ENCODE measurements at regions not wholly inside any gene's neighbourhood (a gene's known extent, or its start where the extent isn't known, plus 50 kb on each side); places are given as distances from the start of the nearest gene placed in this dataset.

DNA sequence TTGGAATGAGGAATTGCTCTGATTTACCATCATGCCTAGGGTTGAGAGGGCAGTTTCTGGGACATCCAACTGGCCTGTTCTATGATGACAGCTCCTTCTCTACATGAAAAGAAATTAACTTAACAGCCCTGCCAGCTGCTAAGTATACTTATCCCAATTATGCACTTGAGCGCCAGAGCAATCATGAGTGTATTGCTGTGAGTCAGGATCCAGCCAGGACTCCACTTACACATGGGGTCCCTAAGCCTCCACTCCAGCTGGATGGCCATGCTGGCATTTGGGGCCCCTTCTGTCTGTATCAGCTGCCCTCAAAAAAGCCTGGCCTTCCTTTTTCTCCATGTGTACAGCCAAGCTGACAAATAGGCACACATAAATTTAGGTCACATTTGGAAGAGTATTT, 481.9 kb downstream of the TMX3 start:
- Histone ChIP-seq H3K9me3 (replicated peaks; ENCODE audit: control insufficient read depth, low read depth, low read length) (no peaks in the 10 kb centered on the region), H3K4me3 (ENCODE audit: low read length) (no peak overlapping the region), H3K27me3 (ENCODE audit: control insufficient read depth, insufficient read depth, low read length) (no peaks in the 10 kb centered on the region), H3K4me1 (ENCODE audit: control insufficient read depth, insufficient read depth, low read length) (no peaks in the 10 kb centered on the region), H3K27ac (ENCODE audit: low read length) (no peak overlapping the region), H3K36me3 (ENCODE audit: control insufficient read depth, insufficient read depth, low read length) (no peaks in the 10 kb centered on the region)
- DNase-seq = no peak
- WGBS (ENCODE audit: insufficient coverage) = no CpG with 5 or more reads among the region's 1 CpG

DNA sequence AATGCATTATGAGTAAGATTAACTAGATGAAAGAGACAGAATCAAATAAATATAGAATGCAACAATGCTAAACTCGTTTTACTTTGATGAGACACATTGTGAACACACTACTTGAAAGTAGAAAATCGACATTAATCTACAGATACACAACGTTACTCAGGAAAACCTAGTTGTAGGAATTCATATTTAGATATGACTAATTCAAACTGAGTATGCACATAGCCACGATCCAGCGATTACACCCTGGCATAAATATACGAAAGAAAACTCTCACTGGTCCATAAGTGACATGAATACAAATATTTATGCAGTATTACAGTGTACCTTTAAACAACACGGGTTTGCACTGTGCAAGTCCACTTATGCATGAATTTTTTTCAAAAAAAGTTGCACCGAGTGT, 485.6 kb downstream of the TMX3 start:
- no peak for DNase-seq
- Histone ChIP-seq H3K9me3 (replicated peaks; ENCODE audit: control insufficient read depth, low read depth, low read length) (no peaks in the 10 kb centered on the region), H3K4me3 (ENCODE audit: low read length) (no peak overlapping the region), H3K4me1 (ENCODE audit: control insufficient read depth, insufficient read depth, low read length) (no peaks in the 10 kb centered on the region), H3K27ac (ENCODE audit: low read length) (no peak overlapping the region), H3K27me3 (ENCODE audit: control insufficient read depth, insufficient read depth, low read length) (no peaks in the 10 kb centered on the region), H3K36me3 (ENCODE audit: control insufficient read depth, insufficient read depth, low read length) (no peaks in the 10 kb centered on the region)
- 100% methylated on average over 1 of the region's 8 CpGs for WGBS (ENCODE audit: insufficient coverage)

DNA sequence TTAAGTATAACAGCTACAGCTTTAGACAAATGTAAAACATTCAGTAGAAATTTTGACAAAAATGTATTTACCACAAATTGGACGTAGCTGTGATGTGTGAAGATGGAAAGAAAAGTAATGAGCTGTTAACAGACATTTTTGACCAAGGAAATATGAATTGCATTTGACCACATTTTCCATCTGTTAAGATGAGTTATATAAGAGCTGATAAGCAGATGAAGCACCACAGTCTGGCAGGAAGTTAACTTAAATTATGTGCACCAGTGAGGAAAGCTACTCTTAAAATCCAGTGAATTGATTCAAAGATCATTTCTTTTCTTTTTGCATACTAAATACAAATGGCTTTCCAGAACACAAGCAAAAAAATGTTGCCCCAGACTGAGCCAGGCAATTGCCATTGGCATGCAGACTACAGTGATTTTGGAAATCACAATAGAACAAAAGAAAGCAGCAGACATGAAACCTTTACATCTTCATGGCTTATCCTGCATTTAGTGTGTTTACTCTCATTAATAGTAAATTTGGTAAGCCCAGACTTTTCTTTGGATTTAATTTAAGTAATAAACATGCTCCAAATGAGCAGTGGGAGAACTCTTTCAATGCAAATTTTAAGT, 493.7 kb downstream of the TMX3 start:
- peak; percentile 25 for DNase-seq
- WGBS (ENCODE audit: insufficient coverage) = no CpG with 5 or more reads among the region's 1 CpG
- H3K27ac ChIP-seq (ENCODE audit: low read length) = no peak overlapping the region

DNA sequence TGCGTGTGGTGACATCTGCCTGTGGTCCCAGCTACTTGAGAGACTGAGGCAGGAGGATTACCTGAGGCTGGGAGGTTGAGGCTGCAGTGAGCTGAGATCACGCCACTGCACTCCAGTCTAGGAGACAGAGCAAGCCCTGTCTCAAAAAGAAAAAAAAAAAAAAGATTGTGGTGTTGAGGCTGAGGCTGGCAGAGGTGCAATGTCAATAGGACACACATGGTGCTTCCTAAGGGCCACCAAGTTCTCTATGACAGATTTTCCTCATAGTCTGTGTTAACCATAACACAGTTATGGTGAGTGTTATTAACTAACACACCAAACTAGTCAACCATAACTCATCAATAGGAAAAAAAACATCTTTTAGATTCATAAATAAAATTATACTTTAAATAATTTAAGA, 494.4 kb downstream of the TMX3 start:
- Histone ChIP-seq H3K4me1 (ENCODE audit: control insufficient read depth, insufficient read depth, low read length) (no peaks in the 10 kb centered on the region), H3K27me3 (ENCODE audit: control insufficient read depth, insufficient read depth, low read length) (no peaks in the 10 kb centered on the region), H3K4me3 (ENCODE audit: low read length) (no peak overlapping the region), H3K9me3 (replicated peaks; ENCODE audit: control insufficient read depth, low read depth, low read length) (no peaks in the 10 kb centered on the region), H3K27ac (ENCODE audit: low read length) (no peak overlapping the region), H3K36me3 (ENCODE audit: control insufficient read depth, insufficient read depth, low read length) (no peaks in the 10 kb centered on the region)
- no peak for DNase-seq
- 80% methylated on average over 1 of the region's 2 CpGs for WGBS (ENCODE audit: insufficient coverage)

More for the DNA sequence above, 493.7 kb downstream of the TMX3 start:
- Histone ChIP-seq H3K4me3 (ENCODE audit: low read length) (no peak overlapping the region), H3K36me3 (ENCODE audit: control insufficient read depth, insufficient read depth, low read length) (no peaks in the 10 kb centered on the region), H3K27me3 (ENCODE audit: control insufficient read depth, insufficient read depth, low read length) (no peaks in the 10 kb centered on the region), H3K4me1 (ENCODE audit: control insufficient read depth, insufficient read depth, low read length) (no peaks in the 10 kb centered on the region), H3K9me3 (replicated peaks; ENCODE audit: control insufficient read depth, low read depth, low read length) (no peaks in the 10 kb centered on the region)

DNA sequence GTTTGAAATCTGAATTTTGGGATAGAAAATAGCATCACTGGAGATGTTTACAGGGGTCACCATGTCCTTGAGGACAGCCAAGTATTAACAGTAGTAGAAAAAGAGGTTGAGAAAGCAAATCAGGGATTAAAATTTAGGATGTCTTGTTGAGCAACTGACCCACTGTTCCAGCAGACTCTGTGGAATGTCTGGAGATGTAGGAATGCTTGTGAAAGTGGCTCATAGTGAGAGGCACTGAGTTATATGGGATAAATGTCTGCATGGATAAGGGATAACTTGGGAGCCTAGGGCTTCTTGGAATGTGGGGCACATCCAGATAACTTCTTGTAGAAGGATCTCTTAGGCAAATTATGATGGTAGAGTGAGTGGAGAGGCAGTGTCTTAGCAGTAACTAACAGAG, 495.0 kb downstream of the TMX3 start:
- no peaks in the 10 kb centered on the region for H3K27me3 ChIP-seq (ENCODE audit: control insufficient read depth, insufficient read depth, low read length)
- H3K4me1 ChIP-seq (ENCODE audit: control insufficient read depth, insufficient read depth, low read length) = no peaks in the 10 kb centered on the region
- no peak overlapping the region for H3K4me3 ChIP-seq (ENCODE audit: low read length)
- H3K27ac ChIP-seq (ENCODE audit: low read length) = no peak overlapping the region
- no peaks in the 10 kb centered on the region for H3K36me3 ChIP-seq (ENCODE audit: control insufficient read depth, insufficient read depth, low read length)
- no peaks in the 10 kb centered on the region for H3K9me3 ChIP-seq (replicated peaks; ENCODE audit: control insufficient read depth, low read depth, low read length)
- no peak for DNase-seq

DNA sequence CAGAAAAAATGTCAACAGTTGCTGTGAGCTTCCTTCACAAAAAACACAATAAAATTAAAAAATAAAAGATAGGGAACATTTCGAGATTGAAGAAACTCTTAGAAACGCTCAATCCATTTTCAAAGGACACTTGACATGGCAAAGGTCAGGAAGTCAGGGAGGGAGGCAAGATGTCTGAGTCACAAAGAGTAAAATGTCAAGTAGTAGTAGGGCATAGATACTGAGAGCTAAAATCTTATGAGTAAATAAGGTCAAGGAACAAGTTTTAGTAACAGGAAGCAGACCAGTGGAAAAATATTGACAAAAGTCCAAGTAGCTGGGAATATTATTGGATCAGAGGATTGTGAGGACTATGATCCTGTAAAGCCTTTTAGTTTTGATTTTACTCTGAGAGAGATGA, 495.6 kb downstream of the TMX3 start:
- Histone ChIP-seq H3K27ac (ENCODE audit: low read length) (no peak overlapping the region), H3K4me3 (ENCODE audit: low read length) (no peak overlapping the region), H3K27me3 (ENCODE audit: control insufficient read depth, insufficient read depth, low read length) (no peaks in the 10 kb centered on the region), H3K36me3 (ENCODE audit: control insufficient read depth, insufficient read depth, low read length) (no peaks in the 10 kb centered on the region), H3K4me1 (ENCODE audit: control insufficient read depth, insufficient read depth, low read length) (no peaks in the 10 kb centered on the region), H3K9me3 (replicated peaks; ENCODE audit: control insufficient read depth, low read depth, low read length) (no peaks in the 10 kb centered on the region)
- WGBS (ENCODE audit: insufficient coverage) = 80% methylated on average over 1 of the region's 2 CpGs
- no peak for DNase-seq

DNA sequence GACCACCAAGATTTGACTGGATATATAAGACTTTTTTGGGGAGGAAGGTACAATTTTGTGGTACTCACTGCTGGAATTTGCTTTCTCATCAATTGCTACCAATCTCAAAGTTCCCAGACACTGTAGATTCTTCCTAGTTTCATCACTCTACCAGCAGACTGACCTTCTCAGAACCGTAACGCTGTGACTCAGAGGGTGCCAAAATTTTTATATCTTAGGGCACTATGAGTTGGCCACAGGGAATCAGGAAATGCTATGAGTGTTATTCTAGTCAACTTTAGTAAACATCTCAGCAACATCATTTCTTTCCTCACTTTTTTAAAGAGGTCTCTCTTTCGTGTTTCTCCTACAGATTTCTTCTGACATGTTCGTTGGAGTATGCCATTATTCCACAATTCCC, 499.0 kb downstream of the TMX3 start:
- Histone ChIP-seq H3K4me1 (ENCODE audit: control insufficient read depth, insufficient read depth, low read length) (no peaks in the 10 kb centered on the region), H3K4me3 (ENCODE audit: low read length) (no peak overlapping the region), H3K9me3 (replicated peaks; ENCODE audit: control insufficient read depth, low read depth, low read length) (no peaks in the 10 kb centered on the region), H3K27ac (ENCODE audit: low read length) (no peak overlapping the region), H3K27me3 (ENCODE audit: control insufficient read depth, insufficient read depth, low read length) (no peaks in the 10 kb centered on the region), H3K36me3 (ENCODE audit: control insufficient read depth, insufficient read depth, low read length) (no peaks in the 10 kb centered on the region)
- no CpG with 5 or more reads among the region's 4 CpGs for WGBS (ENCODE audit: insufficient coverage)
- DNase-seq = no peak

DNA sequence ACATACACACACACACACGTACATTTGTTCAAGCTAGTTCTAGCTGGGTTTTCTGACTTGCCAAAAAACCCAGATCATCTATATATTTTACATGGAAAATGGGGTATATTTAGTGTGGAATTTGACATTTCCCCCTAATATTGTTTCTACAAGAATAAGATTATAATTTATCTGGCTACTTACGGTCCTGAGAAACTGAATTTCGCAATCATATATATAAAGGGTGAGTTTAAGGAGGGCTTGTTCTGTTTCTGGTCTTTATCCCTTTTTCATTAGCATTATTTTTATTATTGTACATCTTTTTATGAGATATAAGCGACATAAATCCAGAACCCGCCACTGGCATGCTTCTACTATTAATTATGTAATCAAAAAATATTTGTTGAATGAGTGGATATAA, 528.9 kb downstream of the TMX3 start:
- no peaks in the 10 kb centered on the region for H3K27me3 ChIP-seq (ENCODE audit: control insufficient read depth, insufficient read depth, low read length)
- H3K36me3 ChIP-seq (ENCODE audit: control insufficient read depth, insufficient read depth, low read length) = no peaks in the 10 kb centered on the region
- no peaks in the 10 kb centered on the region for H3K4me1 ChIP-seq (ENCODE audit: control insufficient read depth, insufficient read depth, low read length)
- no CpG with 5 or more reads among the region's 5 CpGs for WGBS (ENCODE audit: insufficient coverage)
- H3K27ac ChIP-seq (ENCODE audit: low read length) = no peak overlapping the region
- H3K9me3 ChIP-seq (replicated peaks; ENCODE audit: control insufficient read depth, low read depth, low read length) = no peaks in the 10 kb centered on the region
- no peak overlapping the region for H3K4me3 ChIP-seq (ENCODE audit: low read length)
- no peak for DNase-seq

DNA sequence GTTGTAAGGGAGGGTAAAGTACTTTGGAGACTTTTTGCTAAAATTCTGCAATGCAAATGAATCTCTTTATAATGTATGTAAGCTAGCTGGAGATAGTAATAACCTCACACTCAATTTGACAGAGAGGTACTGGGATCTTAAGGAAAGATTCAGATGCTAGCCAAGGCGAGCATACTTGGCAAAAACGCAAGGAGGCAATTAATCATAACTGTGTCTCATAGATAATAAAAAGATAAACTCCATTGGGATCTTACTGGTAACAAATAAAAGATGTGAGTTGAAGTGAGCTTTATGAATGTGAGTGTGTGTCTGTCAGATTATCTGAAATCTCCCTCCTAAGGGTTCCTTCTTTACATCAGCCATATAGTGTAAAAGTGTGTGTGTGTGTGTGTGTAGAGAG, 533.0 kb downstream of the TMX3 start:
- no peak overlapping the region for H3K4me3 ChIP-seq (ENCODE audit: low read length)
- DNase-seq = peak; percentile 37
- H3K9me3 ChIP-seq (replicated peaks; ENCODE audit: control insufficient read depth, low read depth, low read length) = no peaks in the 10 kb centered on the region
- H3K27me3 ChIP-seq (ENCODE audit: control insufficient read depth, insufficient read depth, low read length) = no peaks in the 10 kb centered on the region
- no peak overlapping the region for H3K27ac ChIP-seq (ENCODE audit: low read length)
- H3K4me1 ChIP-seq (ENCODE audit: control insufficient read depth, insufficient read depth, low read length) = no peaks in the 10 kb centered on the region
- WGBS (ENCODE audit: insufficient coverage) = no CpG with 5 or more reads among the region's 2 CpGs
- H3K36me3 ChIP-seq (ENCODE audit: control insufficient read depth, insufficient read depth, low read length) = no peaks in the 10 kb centered on the region

DNA sequence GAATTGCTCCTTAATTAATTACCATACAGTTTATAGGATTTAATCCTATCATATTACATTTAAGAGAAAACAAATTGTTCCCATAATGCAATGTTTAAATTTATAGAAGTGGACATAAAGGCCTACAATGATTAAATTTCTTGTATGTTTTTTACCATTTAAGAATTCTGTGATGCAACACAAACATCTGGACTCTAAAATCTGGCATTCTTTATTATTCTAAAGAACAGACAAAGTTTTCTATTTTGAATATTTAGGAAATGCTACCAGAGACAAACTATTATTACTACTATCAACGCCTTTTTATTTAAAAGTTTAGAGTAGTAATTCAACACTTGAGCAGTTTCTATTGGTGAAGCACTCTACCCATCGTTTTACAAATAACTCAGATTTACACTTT, 535.1 kb downstream of the TMX3 start:
- Histone ChIP-seq H3K27me3 (ENCODE audit: control insufficient read depth, insufficient read depth, low read length) (no peaks in the 10 kb centered on the region), H3K27ac (ENCODE audit: low read length) (no peak overlapping the region), H3K4me3 (ENCODE audit: low read length) (no peak overlapping the region), H3K4me1 (ENCODE audit: control insufficient read depth, insufficient read depth, low read length) (no peaks in the 10 kb centered on the region), H3K36me3 (ENCODE audit: control insufficient read depth, insufficient read depth, low read length) (no peaks in the 10 kb centered on the region), H3K9me3 (replicated peaks; ENCODE audit: control insufficient read depth, low read depth, low read length) (no peaks in the 10 kb centered on the region)
- DNase-seq = peak; percentile 59
- 80% methylated on average over 1 of the region's 2 CpGs for WGBS (ENCODE audit: insufficient coverage)

DNA sequence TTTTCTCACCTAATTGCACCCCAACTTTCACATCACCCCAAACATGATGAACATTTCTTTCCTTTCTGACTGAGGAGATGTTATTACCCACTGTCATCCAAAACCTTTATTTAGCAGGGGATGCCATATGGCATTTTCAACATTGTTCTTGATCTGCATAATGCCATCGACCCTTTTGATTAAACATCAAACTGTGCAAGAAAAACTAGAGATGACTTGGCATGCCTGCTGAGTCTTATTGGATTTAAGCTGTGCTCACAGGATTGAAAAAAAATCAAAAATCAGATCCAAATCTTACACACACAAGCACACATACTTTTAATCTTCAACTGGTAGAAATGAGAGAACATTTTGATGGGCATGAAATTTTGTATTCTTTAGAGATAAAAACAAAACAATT, 536.0 kb downstream of the TMX3 start:
- no peaks in the 10 kb centered on the region for H3K27me3 ChIP-seq (ENCODE audit: control insufficient read depth, insufficient read depth, low read length)
- no peaks in the 10 kb centered on the region for H3K4me1 ChIP-seq (ENCODE audit: control insufficient read depth, insufficient read depth, low read length)
- H3K27ac ChIP-seq (ENCODE audit: low read length) = no peak overlapping the region
- H3K9me3 ChIP-seq (replicated peaks; ENCODE audit: control insufficient read depth, low read depth, low read length) = no peaks in the 10 kb centered on the region
- H3K4me3 ChIP-seq (ENCODE audit: low read length) = no peak overlapping the region
- WGBS (ENCODE audit: insufficient coverage) = no CpG with 5 or more reads among the region's 1 CpG
- H3K36me3 ChIP-seq (ENCODE audit: control insufficient read depth, insufficient read depth, low read length) = no peaks in the 10 kb centered on the region
- no peak for DNase-seq

Data from muscle of leg (tissue), 3 donors.